H9 (cell line): ENCODE measurements at regions not wholly inside any gene's neighbourhood (a gene's known extent, or its start where the extent isn't known, plus 50 kb on each side); places are given as distances from the start of the nearest gene placed in this dataset.

ENCODE experiments used
- DNase-seq: peaks from one replicate; pipeline ENCODE4 v3.0.0-alpha.2; 2017
- H2AFZ ChIP-seq: one replicate; pipeline ENCODE4 v1.6.1; 2013; ENCODE audit warnings: mild to moderate bottlenecking, low read length, control low read depth, moderate library complexity
- H2AK5ac ChIP-seq: 2 replicates; pipeline ENCODE4 v1.6.1; 2013; ENCODE audit warnings: low read length, control low read depth, mixed read lengths; ENCODE audit not compliant: insufficient read length
- H2BK120ac ChIP-seq: one replicate; pipeline ENCODE4 v1.6.1; 2013; ENCODE audit warnings: low read depth, mild to moderate bottlenecking, low read length, control low read depth, inconsistent platforms; ENCODE audit not compliant: poor library complexity, severe bottlenecking
- H2BK12ac ChIP-seq: 2 replicates; pipeline ENCODE4 v1.6.1; 2013; ENCODE audit warnings: low read length, control low read depth, mixed read lengths, low read depth; ENCODE audit not compliant: insufficient read length
- H2BK15ac ChIP-seq: 2 replicates; pipeline ENCODE4 v1.6.1; 2013; ENCODE audit warnings: low read depth, low read length, control low read depth
- H2BK20ac ChIP-seq: one replicate; pipeline ENCODE4 v1.6.1; 2013; ENCODE audit warnings: low read depth, mild to moderate bottlenecking, low read length, control low read depth, inconsistent platforms; ENCODE audit not compliant: poor library complexity, severe bottlenecking
- H2BK5ac ChIP-seq: 2 replicates; pipeline ENCODE4 v1.6.1; 2013; ENCODE audit warnings: low read length, control low read depth, mixed read lengths; ENCODE audit not compliant: insufficient read length
- H3K14ac ChIP-seq: 2 replicates; pipeline ENCODE4 v1.6.1; 2013; ENCODE audit warnings: low read length, control low read depth; ENCODE audit not compliant: insufficient read depth
- H3K18ac ChIP-seq: 2 replicates; pipeline ENCODE4 v1.6.1; 2013; ENCODE audit warnings: low read depth, mild to moderate bottlenecking, mixed read lengths, low read length, control low read depth; ENCODE audit not compliant: insufficient read length
- H3K23ac ChIP-seq: 2 replicates; pipeline ENCODE4 v1.6.1; 2013; ENCODE audit warnings: low read length, control low read depth, mixed read lengths, low read depth; ENCODE audit not compliant: insufficient read length
- H3K23me2 ChIP-seq: 2 replicates; pipeline ENCODE4 v1.6.1; 2013; ENCODE audit warnings: low read depth, mild to moderate bottlenecking, mixed read lengths, low read length, control low read depth; ENCODE audit not compliant: insufficient read length, poor library complexity, severe bottlenecking
- H3K27ac ChIP-seq: 2 replicates; pipeline ENCODE4 v1.5.1; 2013; ENCODE audit warnings: low read length, control low read depth, mixed read lengths, low read depth; ENCODE audit not compliant: insufficient read length
- H3K27me3 ChIP-seq: 2 replicates; pipeline ENCODE4 v1.6.1; 2013; ENCODE audit warnings: low read length, control low read depth, inconsistent platforms; ENCODE audit not compliant: insufficient read depth
- H3K4ac ChIP-seq: 2 replicates; pipeline ENCODE4 v1.6.1; 2013; ENCODE audit warnings: low read depth, mild to moderate bottlenecking, control low read depth, inconsistent platforms, low read length, moderate library complexity
- H3K4me1 ChIP-seq: 2 replicates; pipeline ENCODE4 v1.6.1; 2013; ENCODE audit warnings: low read length, control low read depth, inconsistent platforms; ENCODE audit not compliant: insufficient read depth
- H3K4me2 ChIP-seq: 2 replicates; pipeline ENCODE4 v1.6.1; 2013; ENCODE audit warnings: low read length, control low read depth, mixed read lengths; ENCODE audit not compliant: insufficient read length, insufficient read depth
- H3K56ac ChIP-seq: 2 replicates; pipeline ENCODE4 v1.6.1; 2013; ENCODE audit warnings: low read depth, mild to moderate bottlenecking, mixed read lengths, low read length, control low read depth; ENCODE audit not compliant: insufficient read length
- H3K79me1 ChIP-seq: 2 replicates; pipeline ENCODE4 v1.6.1; 2013; ENCODE audit warnings: low read depth, mild to moderate bottlenecking, moderate library complexity, low read length, control low read depth, inconsistent platforms; ENCODE audit not compliant: insufficient read depth, poor library complexity, severe bottlenecking
- H3K79me2 ChIP-seq: 2 replicates; pipeline ENCODE4 v1.6.1; 2013; ENCODE audit warnings: low read length, control low read depth, inconsistent platforms; ENCODE audit not compliant: insufficient read depth
- H3K9ac ChIP-seq: 2 replicates; pipeline ENCODE4 v1.6.1; 2013; ENCODE audit warnings: low read length, control low read depth, mixed read lengths; ENCODE audit not compliant: insufficient read length; ENCODE audit errors: extremely low read depth
- H3K9me3 ChIP-seq: one replicate; pipeline ENCODE4 v1.6.1; 2013; ENCODE audit warnings: low read depth, low read length, inconsistent platforms; ENCODE audit not compliant: control insufficient read depth
- H3T11ph ChIP-seq: one replicate; pipeline ENCODE4 v1.6.1; 2013; ENCODE audit warnings: mild to moderate bottlenecking, low read length, control low read depth, inconsistent platforms
- H4K20me1 ChIP-seq: one replicate; pipeline ENCODE4 v1.6.1; 2013; ENCODE audit not compliant: control insufficient read depth, insufficient read length, insufficient read depth
- H4K5ac ChIP-seq: 2 replicates; pipeline ENCODE4 v1.6.1; 2013; ENCODE audit warnings: low read depth, mild to moderate bottlenecking, mixed read lengths, low read length, control low read depth; ENCODE audit not compliant: insufficient read length
- H4K8ac ChIP-seq: replicated peaks from 2 replicates; pipeline ENCODE4 v1.6.1; 2013; ENCODE audit warnings: low read length, control low read depth, mixed read lengths, low read depth; ENCODE audit not compliant: insufficient read length
- H4K91ac ChIP-seq: 2 replicates; pipeline ENCODE4 v1.6.1; 2013; ENCODE audit warnings: low read depth, mild to moderate bottlenecking, moderate library complexity, mixed read lengths, low read length, control low read depth; ENCODE audit not compliant: insufficient read length
- H3K27ac Mint-ChIP-seq, 3 experiments: 2 replicates in 2 of 3; 3 replicates in 1 of 3; pipeline ENCODE4 v1.8.0; 2020 to 2021; ENCODE audit warnings: mixed read lengths in 3 of 3, mild to moderate bottlenecking in 1 of 3, moderate library complexity in 1 of 3
- H3K27me3 Mint-ChIP-seq: 2 replicates; pipeline ENCODE4 v1.8.0; 2021; ENCODE audit warnings: low read depth, mild to moderate bottlenecking, moderate library complexity, mixed read lengths
- H3K36me3 Mint-ChIP-seq, 3 experiments: 2 replicates in 2 of 3; 3 replicates in 1 of 3; pipeline ENCODE4 v1.8.0; 2020 to 2021; ENCODE audit warnings: low read depth in 3 of 3, mixed read lengths in 3 of 3; ENCODE audit not compliant: insufficient read depth in 1 of 3
- H3K4me1 Mint-ChIP-seq, 2 experiments: 2 replicates each; pipeline ENCODE4 v1.8.0; 2020; ENCODE audit warnings: mixed read lengths in 2 of 2
- H3K4me3 Mint-ChIP-seq, 2 experiments: 2 replicates in 1 of 2; 3 replicates in 1 of 2; pipeline ENCODE4 v1.8.0; 2020 to 2021; ENCODE audit warnings: mild to moderate bottlenecking in 2 of 2, mixed read lengths in 2 of 2, moderate library complexity in 1 of 2
- H3K9me3 Mint-ChIP-seq, 2 experiments: 2 replicates in 1 of 2; 3 replicates in 1 of 2; pipeline ENCODE4 v1.8.0; 2020; ENCODE audit warnings: mild to moderate bottlenecking in 2 of 2, mixed read lengths in 2 of 2, moderate library complexity in 1 of 2
- CTCF ChIP-seq: fragments of 200-600 bp; sonication (generic); conservative IDR thresholded peaks from 3 replicates; pipeline ENCODE4 v1.8.0; 2021; ENCODE audit warnings: antibody characterized with exemption, mild to moderate bottlenecking
- WGBS: extraction: QIAGEN DNeasy Blood & Tissue Kit; methylation state at CpG from one replicate; pipeline ENCODE4 v1.1.7; 2013; ENCODE audit warnings: missing lambda C conversion rate, low lambda C conversion rate, mixed read lengths; ENCODE audit not compliant: insufficient read length; ENCODE audit errors: extremely low coverage; 5-methylcytosine and 5-hydroxymethylcytosine counted together

- H3K27me3 Mint-ChIP-seq = no peaks in the 10 kb centered on the region
- no peak overlapping the region for H2BK5ac ChIP-seq
- H4K20me1 ChIP-seq = no peaks in the 10 kb centered on the region
- H4K91ac ChIP-seq = no peak overlapping the region
- no peak overlapping the region for H3K9ac ChIP-seq
- H2BK12ac ChIP-seq = no peak overlapping the region
- H2AFZ ChIP-seq = no peak overlapping the region
- H3K4me1 ChIP-seq = no peaks in the 10 kb centered on the region; the same call in 1 of the 2 replicates
- H3K4me1 Mint-ChIP-seq = peaks cover 10% of the 10 kb centered on the region in 2 experiments
- no peak overlapping the region for H4K5ac ChIP-seq
- no peaks in the 10 kb centered on the region for H3K79me2 ChIP-seq
- DNase-seq = no peak
- no peak overlapping the region for H3K14ac ChIP-seq
- no peak overlapping the region for H3K18ac ChIP-seq
- H3K27me3 ChIP-seq = no peaks in the 10 kb centered on the region
- no peaks in the 10 kb centered on the region for H3K23me2 ChIP-seq
- no peak overlapping the region for H3K4me2 ChIP-seq
- H3K9me3 ChIP-seq = no peaks in the 10 kb centered on the region
- no CpG with 5 or more reads among the region's 1 CpG for WGBS
- H2BK15ac ChIP-seq = no peak overlapping the region
- H2AK5ac ChIP-seq = no peak overlapping the region
- 0 out of 7 replicates have a peak overlapping the region, but pooled peaks of 1 of the 3 experiments have one; percentile 37 for H3K27ac Mint-ChIP-seq
- no peak overlapping the region for H3K56ac ChIP-seq
- no peak overlapping the region for H3K27ac ChIP-seq
- H3K4ac ChIP-seq = no peak overlapping the region
- H3K9me3 Mint-ChIP-seq = no peaks in the 10 kb centered on the region; a peak in 1 of 5 replicates
- no peak overlapping the region for H2BK20ac ChIP-seq
- H3K4me3 Mint-ChIP-seq = no peak overlapping the region
- H2BK120ac ChIP-seq = no peak overlapping the region
- no peak overlapping the region for H4K8ac ChIP-seq
- peaks cover 0 to 11% (median 0%) of the 10 kb centered on the region in 3 experiments; a peak in 2 of 7 replicates for H3K36me3 Mint-ChIP-seq
- TF ChIP-seq CTCF = no peak
- H3K79me1 ChIP-seq = no peaks in the 10 kb centered on the region
- H3T11ph ChIP-seq = no peak overlapping the region
- no peak overlapping the region for H3K23ac ChIP-seq
Observed at GRCh38 chr2:82596581-82596980, 1862.5 kb downstream of the SUCLG1 start.
